GM20000 (cell line): ENCODE measurements at regions not wholly inside any gene's neighbourhood (a gene's known extent, or its start where the extent isn't known, plus 50 kb on each side); places are given as distances from the start of the nearest gene placed in this dataset.

Experiments
- DNase-seq: peaks from one replicate; pipeline ENCODE4 v3.0.0; 2012; ENCODE audit warnings: low spot score
- TF ChIP-seq, protein P1 (sequence below): IDR thresholded peaks from 2 replicates; pipeline ENCODE4 v1.5.1; 2012; ENCODE audit warnings: mild to moderate bottlenecking, control low read depth; ENCODE audit errors: extremely low read depth, missing control alignments

DNA sequence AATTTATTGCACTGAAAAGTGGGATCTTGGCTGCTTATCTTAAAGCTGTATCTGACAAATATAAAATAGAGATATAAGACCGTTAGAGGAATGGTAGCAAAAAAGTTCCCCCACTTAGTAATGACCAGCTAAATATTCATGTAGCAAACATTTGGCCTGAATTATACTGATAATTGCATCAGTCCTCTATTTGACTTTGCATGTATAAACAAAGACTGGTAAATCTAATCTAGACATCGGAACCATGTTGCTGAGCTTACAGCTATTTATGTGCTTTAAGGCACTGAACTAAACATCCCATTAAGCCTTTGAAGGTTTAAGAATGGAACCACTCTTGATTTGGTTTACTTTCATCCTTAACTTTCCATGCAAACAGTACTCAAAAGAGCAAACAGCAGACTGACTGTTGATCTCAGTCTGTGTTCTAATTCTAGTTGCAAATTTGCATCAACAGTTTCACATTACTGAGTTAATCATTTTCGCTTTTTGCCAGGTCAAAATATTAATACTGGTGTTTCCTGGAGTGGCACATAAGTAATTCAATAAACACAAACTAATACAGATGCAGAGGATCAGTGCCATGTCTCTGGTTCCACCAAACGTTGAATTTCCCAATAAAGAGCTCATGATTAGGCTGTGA, 203.5 kb upstream of the HTR2A start:
- TF ChIP-seq, protein P1, sequence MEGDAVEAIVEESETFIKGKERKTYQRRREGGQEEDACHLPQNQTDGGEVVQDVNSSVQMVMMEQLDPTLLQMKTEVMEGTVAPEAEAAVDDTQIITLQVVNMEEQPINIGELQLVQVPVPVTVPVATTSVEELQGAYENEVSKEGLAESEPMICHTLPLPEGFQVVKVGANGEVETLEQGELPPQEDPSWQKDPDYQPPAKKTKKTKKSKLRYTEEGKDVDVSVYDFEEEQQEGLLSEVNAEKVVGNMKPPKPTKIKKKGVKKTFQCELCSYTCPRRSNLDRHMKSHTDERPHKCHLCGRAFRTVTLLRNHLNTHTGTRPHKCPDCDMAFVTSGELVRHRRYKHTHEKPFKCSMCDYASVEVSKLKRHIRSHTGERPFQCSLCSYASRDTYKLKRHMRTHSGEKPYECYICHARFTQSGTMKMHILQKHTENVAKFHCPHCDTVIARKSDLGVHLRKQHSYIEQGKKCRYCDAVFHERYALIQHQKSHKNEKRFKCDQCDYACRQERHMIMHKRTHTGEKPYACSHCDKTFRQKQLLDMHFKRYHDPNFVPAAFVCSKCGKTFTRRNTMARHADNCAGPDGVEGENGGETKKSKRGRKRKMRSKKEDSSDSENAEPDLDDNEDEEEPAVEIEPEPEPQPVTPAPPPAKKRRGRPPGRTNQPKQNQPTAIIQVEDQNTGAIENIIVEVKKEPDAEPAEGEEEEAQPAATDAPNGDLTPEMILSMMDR, result no peak

DNA sequence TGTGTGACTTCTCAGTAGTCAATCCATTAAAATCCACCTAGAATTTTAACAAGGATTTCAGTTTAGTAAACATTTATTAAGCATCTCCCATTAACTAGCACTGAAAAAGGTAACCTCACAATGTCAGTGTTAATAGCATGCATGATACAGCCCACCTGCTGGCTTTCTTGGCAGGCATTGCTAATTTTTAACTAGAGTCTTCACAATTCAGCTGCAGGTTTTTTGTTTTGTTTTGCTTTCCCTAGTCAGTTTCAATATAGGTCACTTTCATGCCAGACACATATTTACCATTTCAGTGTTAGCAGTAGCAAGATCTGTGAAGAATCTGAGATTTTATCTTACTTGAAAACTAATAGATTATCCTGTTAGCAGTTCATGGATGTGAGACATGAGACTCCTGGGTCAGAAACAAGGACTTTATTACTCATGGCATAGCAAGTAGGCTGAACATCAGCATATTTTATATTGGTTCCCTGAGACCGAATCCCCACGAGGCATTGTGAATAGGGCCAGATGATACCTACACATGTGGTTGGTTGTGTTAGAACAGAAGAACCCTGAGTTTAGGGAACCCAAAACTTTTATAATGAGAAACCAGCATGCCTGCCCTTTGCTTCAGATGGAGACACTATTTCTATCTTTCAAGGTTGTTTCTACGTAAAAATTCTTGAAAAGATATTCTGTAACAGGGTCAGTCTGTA, 198.0 kb upstream of the HTR2A start:
- peak; percentile 31 for DNase-seq
- TF ChIP-seq, protein P1, result no peak

More for the DNA sequence above, 203.5 kb upstream of the HTR2A start:
- DNase-seq, result peak; percentile 17

DNA sequence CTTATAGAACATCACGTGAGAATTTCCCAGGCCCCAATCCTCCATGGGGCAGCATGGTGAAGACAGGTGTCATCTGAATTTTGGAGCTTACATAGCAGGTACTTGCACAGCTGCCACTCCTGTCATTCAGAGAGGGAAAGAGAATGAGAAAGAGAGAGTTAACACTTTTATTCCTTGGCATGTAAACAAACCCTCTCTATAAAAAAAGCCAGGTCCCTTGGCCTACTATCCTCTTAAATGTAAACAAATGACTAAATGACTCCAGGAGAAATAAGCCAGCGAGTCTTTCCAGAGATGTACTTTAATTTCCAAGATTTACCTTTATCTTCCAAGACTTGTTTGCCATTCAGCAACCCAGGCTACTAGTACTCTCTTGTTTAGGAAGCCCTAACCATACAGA, 195.3 kb upstream of the HTR2A start:
- TF ChIP-seq, protein P1, result no peak
- no peak for DNase-seq

DNA sequence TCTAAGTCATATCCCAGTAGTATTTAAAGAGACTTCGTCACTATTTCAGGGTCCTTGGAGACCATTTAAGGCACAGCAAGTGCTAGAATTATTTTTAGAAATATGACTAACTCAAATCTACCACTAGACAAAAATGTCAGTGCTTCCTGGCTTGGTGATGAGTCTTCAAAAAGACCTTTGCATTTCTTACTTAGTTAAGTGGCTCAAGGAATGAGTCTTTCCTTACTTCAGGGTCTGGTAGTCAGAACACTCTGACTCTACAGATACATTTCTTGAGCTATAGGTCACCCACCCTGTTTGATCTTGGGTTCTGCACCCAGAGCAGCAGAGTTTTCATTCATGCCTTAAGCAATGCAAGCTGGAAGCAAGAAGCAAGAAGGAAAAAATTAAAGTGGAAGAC, 191.0 kb upstream of the HTR2A start:
- no peak for DNase-seq
- TF ChIP-seq, protein P1, result no peak

DNA sequence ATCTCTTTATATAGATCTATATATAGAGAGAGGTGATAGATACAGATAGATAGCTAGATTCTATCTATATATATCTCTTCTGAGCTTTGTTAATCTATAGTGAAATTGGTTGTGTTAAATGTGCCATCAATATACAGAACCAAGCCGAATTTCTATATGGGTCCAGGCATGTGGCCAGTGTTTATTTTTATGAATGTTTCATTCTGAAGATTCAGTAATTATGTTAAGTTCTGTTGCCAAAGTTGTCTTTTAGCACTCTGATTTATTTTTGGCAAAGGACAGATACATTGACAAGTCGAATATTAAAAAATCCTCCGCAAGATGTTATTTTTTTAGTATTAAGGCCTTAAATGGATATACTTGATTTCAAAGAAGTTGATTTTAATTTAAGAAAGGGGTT, 190.4 kb upstream of the HTR2A start:
- TF ChIP-seq, protein P1, result no peak
- no peak for DNase-seq

DNA sequence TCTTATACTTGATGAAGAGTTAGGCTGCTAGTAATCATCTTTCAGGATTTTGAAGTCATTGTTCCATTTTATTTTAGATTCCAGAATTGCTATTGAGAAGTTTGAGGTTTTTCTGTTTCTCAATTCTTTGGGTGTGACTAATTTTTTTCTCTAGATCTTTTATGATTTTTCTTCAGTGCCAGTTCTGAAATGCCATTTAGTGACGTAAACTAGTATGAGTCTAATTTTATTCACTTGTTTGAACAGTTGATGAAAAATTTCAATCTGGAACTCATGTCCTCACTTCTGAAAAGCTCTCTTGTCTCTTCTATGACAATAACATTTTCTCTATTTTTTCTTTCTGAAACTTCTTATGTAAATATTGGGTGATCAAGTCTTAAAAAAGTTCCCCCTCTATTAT, 188.5 kb upstream of the HTR2A start:
- TF ChIP-seq, protein P1, result no peak
- DNase-seq, result no peak

DNA sequence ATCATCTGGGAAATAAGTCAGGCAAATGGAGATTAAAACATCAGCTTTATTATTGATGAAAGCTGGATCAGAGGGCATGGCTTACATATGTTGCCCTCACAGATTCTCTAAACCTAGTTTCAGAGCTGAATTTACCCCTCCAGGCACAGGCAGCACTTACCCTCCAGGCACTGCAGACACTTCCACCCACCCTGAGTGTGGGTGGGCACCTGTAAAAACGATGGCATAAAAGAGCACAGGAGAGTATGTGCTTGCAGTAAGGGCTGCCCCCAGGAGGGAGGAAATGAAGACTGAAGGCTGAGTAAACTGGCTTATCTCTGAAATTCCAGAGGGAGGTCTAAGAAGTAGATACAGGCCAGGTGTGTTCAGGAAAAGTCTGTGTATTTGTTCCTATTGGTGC, 185.0 kb upstream of the HTR2A start:
- DNase-seq, result no peak
- TF ChIP-seq, protein P1, result no peak
